ENCODE measurements at regions not wholly inside any gene's neighbourhood (a gene's known extent, or its start where the extent isn't known, plus 50 kb on each side); places are given as distances from the start of the nearest gene placed in this dataset.

- DNase-seq (ENCODE audit: low spot score) = peak; percentile 34
Observed at GRCh38 chr11:116506263-116506825, 266.4 kb downstream of the BUD13 start.

GRCh38 chr11:116505298-116506262 is 267.2 kb downstream of the BUD13 start:
- DNase-seq (ENCODE audit: low spot score) = no peak

- DNase-seq (ENCODE audit: low spot score) = no peak
Observed at GRCh38 chr11:116504541-116505297, 268.1 kb downstream of the BUD13 start.

- DNase-seq (ENCODE audit: low spot score) = no peak
Observed at GRCh38 chr11:116503216-116504160, 269.3 kb downstream of the BUD13 start.

- DNase-seq (ENCODE audit: low spot score) = no peak
Observed at GRCh38 chr11:116502641-116503061, 270.1 kb downstream of the BUD13 start.

GRCh38 chr11:116501728-116502127 is 271.1 kb downstream of the BUD13 start:
- DNase-seq (ENCODE audit: low spot score) = no peak

GRCh38 chr11:116500947-116501602 is 271.7 kb downstream of the BUD13 start:
- no peak for DNase-seq (ENCODE audit: low spot score)

GRCh38 chr11:116500026-116500946 is 272.5 kb downstream of the BUD13 start:
- no peak for DNase-seq (ENCODE audit: low spot score)

GRCh38 chr11:116499396-116500003 is 273.3 kb downstream of the BUD13 start:
- DNase-seq (ENCODE audit: low spot score) = peak; percentile 76

GRCh38 chr11:116498161-116498560 is 274.6 kb downstream of the BUD13 start:
- no peak for DNase-seq (ENCODE audit: low spot score)

- no peak for DNase-seq (ENCODE audit: low spot score)
Observed at GRCh38 chr11:116492600-116492999, 280.2 kb downstream of the BUD13 start.

GRCh38 chr11:116488836-116489389 is 283.9 kb downstream of the BUD13 start:
- DNase-seq (ENCODE audit: low spot score) = no peak

GRCh38 chr11:116485425-116485824 is 287.4 kb downstream of the BUD13 start:
- DNase-seq (ENCODE audit: low spot score) = no peak

- DNase-seq (ENCODE audit: low spot score) = no peak
Observed at GRCh38 chr11:116482716-116483115, 290.1 kb downstream of the BUD13 start.

- DNase-seq (ENCODE audit: low spot score) = no peak
Observed at GRCh38 chr11:116481126-116481675, 291.6 kb downstream of the BUD13 start.

GRCh38 chr11:116478669-116479668 is 293.8 kb downstream of the BUD13 start:
- DNase-seq (ENCODE audit: low spot score) = no peak

- no peak for DNase-seq (ENCODE audit: low spot score)
Observed at GRCh38 chr11:116478205-116478604, 294.6 kb downstream of the BUD13 start.
